PC-3 (cell line): ENCODE measurements at regions not wholly inside any gene's neighbourhood (a gene's known extent, or its start where the extent isn't known, plus 50 kb on each side); places are given as distances from the start of the nearest gene placed in this dataset.

Source experiments
- ATAC-seq: fragments of 200-7000 bp; cut with Tn5 transposase; 2 replicates; pipeline ENCODE4 v1.9.1; 2020; ENCODE audit warnings: mild to moderate bottlenecking, moderate library complexity
- BruUV-seq: library from RNA; stranded (reverse); fragments of 400-500 nt; replicated peaks from 2 replicates; lab custom pipeline; 2021; lab: Mats Ljungman, UMichigan
- CTCF ChIA-PET: fragments of 300-600 bp; sonication (Branson Sonifier 250); formaldehyde crosslinking; loops from one replicate; lab custom pipeline; 2022; ENCODE audit warnings: antibody characterized with exemption; lab: Charles Lee
- POLR2A ChIA-PET: fragments of 300-600 bp; sonication (Branson Sonifier 250); formaldehyde crosslinking; loops from one replicate; lab custom pipeline; 2022; ENCODE audit warnings: antibody characterized with exemption; ENCODE audit not compliant: unreplicated experiment; lab: Charles Lee
- DNase-seq: peaks from one replicate; pipeline ENCODE4 v3.0.0-alpha.2; 2015
- H2AFZ ChIP-seq: fragments of 300-600 bp; sonication (generic); 2 replicates; pipeline ENCODE4 v1.6.0; 2016; ENCODE audit warnings: antibody characterized with exemption, low read length
- H3F3A ChIP-seq: fragments of 300-600 bp; sonication (generic); one replicate; pipeline ENCODE4 v1.6.0; 2017; ENCODE audit warnings: antibody characterized with exemption, low read length, control low read depth, mild to moderate bottlenecking; ENCODE audit not compliant: unreplicated experiment
- H3K27ac ChIP-seq: fragments of 300-600 bp; sonication (generic); 2 replicates; pipeline ENCODE4 v1.5.1; 2016; ENCODE audit warnings: mild to moderate bottlenecking, low read length
- H3K27me3 ChIP-seq: fragments of 300-600 bp; sonication (generic); 2 replicates; pipeline ENCODE4 v1.6.1; 2016; ENCODE audit warnings: low read length, mixed read lengths
- H3K36me3 ChIP-seq: fragments of 300-600 bp; sonication (generic); 2 replicates; pipeline ENCODE4 v1.6.1; 2016; ENCODE audit warnings: low read depth, mixed run types, low read length, mixed read lengths
- H3K4me1 ChIP-seq: fragments of 300-600 bp; sonication (generic); 2 replicates; pipeline ENCODE4 v1.5.1; 2016; ENCODE audit warnings: low read length; ENCODE audit not compliant: insufficient read depth
- H3K4me2 ChIP-seq: fragments of 300-600 bp; sonication (generic); 2 replicates; pipeline ENCODE4 v1.6.0; 2016; ENCODE audit warnings: low read length
- H3K4me3 ChIP-seq: fragments of 300-600 bp; sonication (generic); 2 replicates; pipeline ENCODE4 v1.5.1; 2016; ENCODE audit warnings: mild to moderate bottlenecking, low read length, mixed read lengths
- H3K79me2 ChIP-seq: fragments of 300-600 bp; sonication (generic); 2 replicates; pipeline ENCODE4 v1.6.1; 2017; ENCODE audit warnings: low read length, mixed read lengths
- H3K9ac ChIP-seq: fragments of 300-600 bp; sonication (generic); 2 replicates; pipeline ENCODE4 v1.6.0; 2016; ENCODE audit warnings: mild to moderate bottlenecking, low read length
- H3K9me2 ChIP-seq: fragments of 300-600 bp; sonication (generic); replicated peaks from 2 replicates; pipeline ENCODE4 v1.6.1; 2016; ENCODE audit warnings: mixed run types, low read length, mixed read lengths
- H3K9me3 ChIP-seq: fragments of 300-600 bp; sonication (generic); 2 replicates; pipeline ENCODE4 v1.6.1; 2016; ENCODE audit warnings: low read length, mixed read lengths
- H4K20me1 ChIP-seq: fragments of 300-600 bp; sonication (generic); 2 replicates; pipeline ENCODE4 v1.6.1; 2016; ENCODE audit warnings: low read length, mixed read lengths
- EZH2 ChIP-seq: fragments of 300-600 bp; sonication (generic); IDR thresholded peaks from one replicate; pipeline ENCODE4 v1.6.1; 2017; ENCODE audit warnings: antibody characterized with exemption, mild to moderate bottlenecking, low read length; ENCODE audit not compliant: unreplicated experiment
- EZH2phosphoT487 ChIP-seq: fragments of 300-600 bp; sonication (generic); IDR thresholded peaks from 2 replicates; pipeline ENCODE4 v1.6.1; 2018; ENCODE audit warnings: mild to moderate bottlenecking, antibody characterized with exemption, low read length, borderline replicate concordance
- intact Hi-C: fragments of 100-400 bp; cut with micrococcal nuclease; formaldehyde crosslinking; loops from 2 replicates; pipeline ENCODE4 v1.9.0; 2023
- TF ChIP-seq, protein P1 (sequence below): fragments of 300-600 bp; sonication (generic); conservative IDR thresholded peaks from 2 replicates; pipeline ENCODE4 v1.5.1; 2017; ENCODE audit warnings: antibody characterized with exemption, low read depth, mild to moderate bottlenecking, low read length

DNA sequence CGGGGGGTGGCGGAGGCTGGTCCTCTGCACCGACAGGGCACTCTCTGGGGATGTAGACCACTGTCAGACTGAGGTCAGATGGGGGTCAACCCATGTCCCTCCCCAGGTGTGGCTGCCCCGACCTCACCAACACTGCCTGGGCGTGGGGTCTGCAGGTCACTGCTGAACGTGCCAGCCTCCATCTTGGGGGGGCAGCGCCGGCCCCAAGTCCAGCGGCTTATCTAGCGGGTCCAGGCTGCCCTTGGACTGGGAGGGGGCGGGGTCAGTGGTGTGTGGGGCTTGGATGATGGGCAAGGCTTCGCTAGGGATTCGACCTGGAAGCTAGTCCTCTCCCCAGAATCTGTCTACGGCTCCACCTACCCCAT, 178.2 kb downstream of the IGLL1 start:
- BruUV-seq, result no TSS peak
- ChIA-PET POLR2A (no interaction called here), CTCF (no interaction called here)
- no peaks in the 10 kb centered on the region for H3K4me1 ChIP-seq
- H3K9me2 ChIP-seq, result no peaks in the 10 kb centered on the region
- no peak for ATAC-seq
- H3K27me3 ChIP-seq, result no peaks in the 10 kb centered on the region
- no peaks in the 10 kb centered on the region for H3F3A ChIP-seq
- H3K79me2 ChIP-seq, result no peaks in the 10 kb centered on the region
- TF ChIP-seq EZH2, result no peak
- TF ChIP-seq EZH2phosphoT487, result no peak
- H3K27ac ChIP-seq, result no peak overlapping the region
- DNase-seq, result no peak
- intact Hi-C loops, result loop anchor here (1.0 kb wide), 1 partner anchor 137 kb away; no protein-coding TSS in a partner anchor
- peak overlapping the region; percentile 92 for H2AFZ ChIP-seq
- no peaks in the 10 kb centered on the region for H4K20me1 ChIP-seq
- H3K9me3 ChIP-seq, result no peaks in the 10 kb centered on the region
- peak overlapping the region; percentile 64 for H3K4me3 ChIP-seq
- H3K4me2 ChIP-seq, result peak overlapping the region; percentile 89
- H3K36me3 ChIP-seq, result no peaks in the 10 kb centered on the region
- peak overlapping the region; percentile 37; the same call in 1 of the 2 replicates for H3K9ac ChIP-seq

DNA sequence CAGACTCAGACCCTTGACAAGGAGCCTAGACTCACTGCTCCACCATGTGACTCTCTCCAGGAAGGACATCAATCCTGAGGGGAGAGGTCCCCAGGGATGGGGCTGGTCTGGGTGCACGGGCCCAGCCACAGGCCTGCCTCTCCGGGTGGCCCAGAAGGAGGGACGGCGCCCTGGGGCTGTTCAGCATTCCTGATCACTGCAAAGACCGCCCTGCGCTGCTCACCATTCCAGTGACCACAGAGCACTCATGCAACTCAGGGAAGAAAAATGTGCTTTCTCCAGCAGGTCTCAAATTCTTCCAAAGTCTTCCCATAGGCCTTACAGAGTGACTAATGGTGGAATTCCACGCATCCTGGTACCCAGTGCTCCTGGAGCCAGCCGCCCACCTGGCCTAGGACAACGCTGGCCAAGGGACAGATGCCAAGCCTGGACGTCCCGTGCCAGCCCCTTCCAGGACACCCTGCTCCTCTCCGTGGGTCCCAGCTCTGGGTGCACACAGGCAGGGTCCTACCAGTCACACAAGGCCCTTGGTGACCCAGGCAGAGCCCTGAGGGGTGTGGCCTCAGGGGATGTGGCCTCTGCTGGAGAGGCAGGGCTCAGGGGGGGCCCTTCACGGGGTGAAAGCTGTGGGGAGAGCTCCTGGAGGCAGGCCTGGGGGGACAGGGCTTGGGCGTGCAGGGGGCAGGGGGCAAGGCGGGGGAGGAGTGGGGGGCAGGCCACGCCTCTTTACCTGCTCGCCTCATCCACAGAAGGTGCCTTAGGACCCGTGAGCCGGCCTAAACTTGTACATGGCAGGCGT, 178.8 kb downstream of the IGLL1 start:
- H3K4me3 ChIP-seq, result no peak overlapping the region
- ChIA-PET POLR2A (no interaction called here), CTCF (no interaction called here)
- H3K79me2 ChIP-seq, result no peaks in the 10 kb centered on the region
- no peak overlapping the region for H3K4me2 ChIP-seq
- H3K27ac ChIP-seq, result no peak overlapping the region
- no peaks in the 10 kb centered on the region for H3K9me2 ChIP-seq
- no peak overlapping the region for H3K9ac ChIP-seq
- H2AFZ ChIP-seq, result no peak overlapping the region
- no peaks in the 10 kb centered on the region for H3K9me3 ChIP-seq
- TF ChIP-seq EZH2phosphoT487 (no peak), EZH2 (no peak)
- no TSS peak for BruUV-seq
- intact Hi-C loops, result no loop called here
- H3K36me3 ChIP-seq, result no peaks in the 10 kb centered on the region
- ATAC-seq (no peak), DNase-seq (no peak)
- H3K27me3 ChIP-seq, result no peaks in the 10 kb centered on the region
- H3F3A ChIP-seq, result no peaks in the 10 kb centered on the region
- no peaks in the 10 kb centered on the region for H4K20me1 ChIP-seq
- H3K4me1 ChIP-seq, result no peaks in the 10 kb centered on the region

- Histone ChIP-seq H3K9ac (no peak overlapping the region), H3K4me1 (no peaks in the 10 kb centered on the region), H3K36me3 (no peaks in the 10 kb centered on the region), H3K9me2 (no peaks in the 10 kb centered on the region), H3K27me3 (no peaks in the 10 kb centered on the region), H2AFZ (no peak overlapping the region), H4K20me1 (no peaks in the 10 kb centered on the region), H3K27ac (no peak overlapping the region), H3K4me3 (no peak overlapping the region), H3K4me2 (no peak overlapping the region), H3F3A (no peaks in the 10 kb centered on the region), H3K9me3 (no peaks in the 10 kb centered on the region), H3K79me2 (no peaks in the 10 kb centered on the region)
- CTCF ChIA-PET, result no interaction called here
- BruUV-seq, result no TSS peak
- intact Hi-C loops, result no loop called here
- DNase-seq (no peak), ATAC-seq (no peak)
- TF ChIP-seq EZH2 (no peak), EZH2phosphoT487 (no peak)
- TF ChIP-seq, protein P1, sequence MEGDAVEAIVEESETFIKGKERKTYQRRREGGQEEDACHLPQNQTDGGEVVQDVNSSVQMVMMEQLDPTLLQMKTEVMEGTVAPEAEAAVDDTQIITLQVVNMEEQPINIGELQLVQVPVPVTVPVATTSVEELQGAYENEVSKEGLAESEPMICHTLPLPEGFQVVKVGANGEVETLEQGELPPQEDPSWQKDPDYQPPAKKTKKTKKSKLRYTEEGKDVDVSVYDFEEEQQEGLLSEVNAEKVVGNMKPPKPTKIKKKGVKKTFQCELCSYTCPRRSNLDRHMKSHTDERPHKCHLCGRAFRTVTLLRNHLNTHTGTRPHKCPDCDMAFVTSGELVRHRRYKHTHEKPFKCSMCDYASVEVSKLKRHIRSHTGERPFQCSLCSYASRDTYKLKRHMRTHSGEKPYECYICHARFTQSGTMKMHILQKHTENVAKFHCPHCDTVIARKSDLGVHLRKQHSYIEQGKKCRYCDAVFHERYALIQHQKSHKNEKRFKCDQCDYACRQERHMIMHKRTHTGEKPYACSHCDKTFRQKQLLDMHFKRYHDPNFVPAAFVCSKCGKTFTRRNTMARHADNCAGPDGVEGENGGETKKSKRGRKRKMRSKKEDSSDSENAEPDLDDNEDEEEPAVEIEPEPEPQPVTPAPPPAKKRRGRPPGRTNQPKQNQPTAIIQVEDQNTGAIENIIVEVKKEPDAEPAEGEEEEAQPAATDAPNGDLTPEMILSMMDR, result no peak
- POLR2A ChIA-PET, result no interaction called here
These were observed 179.7 kb downstream of the IGLL1 start for GRCh38 chr22:23400286-23400981.
